GM19035 (cell line): ENCODE measurements at regions not wholly inside any gene's neighbourhood (a gene's known extent, or its start where the extent isn't known, plus 50 kb on each side); places are given as distances from the start of the nearest gene placed in this dataset.

ENCODE experiments used
- ATAC-seq: cut with Tn5 transposase; IDR thresholded peaks from one replicate; pipeline ENCODE4 v1.9.1; 2021; ENCODE audit not compliant: unreplicated experiment

DNA sequence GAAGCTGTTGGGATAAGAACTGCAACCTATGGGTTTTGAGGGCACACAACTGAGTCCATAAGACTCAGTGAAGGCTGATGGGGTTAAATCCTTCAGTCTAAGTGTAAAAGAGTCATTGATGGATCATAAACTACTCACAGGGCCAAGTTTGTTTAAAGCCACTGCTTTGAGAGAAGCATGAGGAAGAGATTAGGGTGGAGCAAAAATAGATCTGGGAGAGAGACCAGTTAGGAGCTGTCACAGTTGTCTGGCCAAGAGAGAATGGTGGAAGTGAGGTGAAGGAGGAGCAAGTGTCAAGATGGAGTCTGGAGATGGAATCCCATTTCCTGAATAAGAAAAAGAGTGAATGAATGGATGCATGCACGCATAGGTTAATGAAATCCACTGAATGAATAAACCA, 379.1 kb upstream of the CDH11 start:
- ATAC-seq: no peak

DNA sequence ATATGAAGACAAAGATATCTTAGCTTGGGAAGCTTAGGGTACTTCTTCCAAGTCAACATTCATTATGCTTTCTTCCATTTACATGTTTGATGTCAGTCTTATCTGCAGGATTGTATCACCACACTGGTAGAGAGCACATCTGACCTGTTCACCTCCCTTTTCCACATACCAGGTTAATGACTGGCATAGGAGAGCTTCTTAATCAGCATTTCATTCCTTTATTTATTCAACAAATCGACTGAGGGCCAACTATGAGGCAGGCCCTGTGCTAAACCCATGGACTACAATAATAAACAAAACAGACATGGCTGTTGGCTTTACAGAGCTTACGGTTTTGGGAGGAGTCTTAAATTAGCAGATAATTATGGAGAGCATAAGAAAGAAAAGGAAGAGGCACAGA, 378.1 kb upstream of the CDH11 start:
- no peak for ATAC-seq

DNA sequence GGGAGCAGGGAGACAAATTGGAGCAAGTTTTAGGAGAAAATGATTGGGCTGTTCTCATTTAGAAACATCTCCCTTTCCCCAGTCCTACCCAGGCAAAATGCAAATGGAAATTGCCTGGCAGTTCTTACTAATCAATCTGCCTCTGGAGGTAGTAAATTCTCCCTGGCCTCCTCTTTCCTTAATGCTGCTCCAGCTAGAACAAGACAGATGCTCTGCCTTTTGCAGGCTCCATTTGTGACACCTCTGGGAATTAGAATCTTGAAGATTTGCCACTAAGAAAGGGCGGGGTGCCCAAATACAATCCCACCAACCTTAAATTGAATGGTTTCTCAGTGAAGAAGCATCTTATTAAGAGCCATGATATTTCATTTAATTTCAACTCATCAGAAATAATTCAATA, 377.7 kb upstream of the CDH11 start:
- no peak for ATAC-seq

DNA sequence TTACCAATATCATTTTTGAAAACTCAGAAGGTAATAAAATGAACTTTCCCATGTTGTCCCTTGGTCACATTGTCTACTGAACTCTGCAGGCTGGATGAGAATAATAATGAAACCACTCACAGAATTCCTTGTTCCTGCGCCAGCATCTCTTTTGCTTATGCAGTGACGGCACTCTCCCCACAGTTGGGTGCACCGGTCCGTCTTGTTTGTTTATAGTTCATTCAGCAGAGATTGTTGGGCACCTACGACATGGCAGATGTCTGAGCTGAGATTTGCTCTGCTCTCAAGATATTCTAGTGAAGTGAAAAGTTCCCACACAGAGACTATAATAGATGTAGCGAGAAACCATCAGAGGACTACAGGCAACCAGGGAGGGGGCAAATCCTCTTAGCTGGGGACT, 375.7 kb upstream of the CDH11 start:
- no peak for ATAC-seq

DNA sequence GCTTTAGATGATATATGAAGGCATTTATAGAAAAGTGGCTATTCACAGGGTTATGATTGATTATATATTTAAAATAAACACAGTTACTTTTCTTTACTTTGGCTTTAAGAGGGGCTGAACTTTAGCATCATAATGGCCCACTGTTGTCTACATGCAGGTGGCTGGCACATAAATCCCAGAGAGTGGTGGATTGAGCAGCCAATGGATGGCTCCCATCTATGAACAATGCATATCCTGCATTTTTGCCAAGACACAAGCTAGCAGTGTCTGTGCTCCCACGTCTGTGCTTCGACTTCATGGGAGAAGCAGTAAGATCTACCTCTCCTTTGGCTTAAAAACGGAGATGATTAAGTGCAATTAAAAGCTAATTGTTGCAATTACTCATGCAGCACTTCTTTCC, 373.2 kb upstream of the CDH11 start:
- ATAC-seq: no peak

DNA sequence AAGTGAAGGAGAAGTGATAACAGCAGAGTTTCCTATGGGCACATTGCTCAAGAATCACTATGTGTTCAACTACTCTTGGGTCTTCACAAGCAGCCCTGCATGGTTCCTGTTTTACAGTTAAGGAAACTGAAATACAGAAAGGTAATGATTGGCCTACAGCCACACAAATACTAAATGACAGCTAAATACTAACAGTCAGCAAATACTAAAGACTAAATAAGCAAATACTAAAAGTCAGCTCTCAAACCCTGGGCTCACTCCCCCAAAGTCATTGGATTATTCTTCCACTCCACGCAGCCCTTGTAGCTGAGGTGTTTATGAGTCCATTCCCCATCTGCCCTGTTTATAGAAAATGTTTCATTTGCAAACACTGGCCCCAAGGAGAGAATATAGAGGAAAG, 372.7 kb upstream of the CDH11 start:
- ATAC-seq: no peak

DNA sequence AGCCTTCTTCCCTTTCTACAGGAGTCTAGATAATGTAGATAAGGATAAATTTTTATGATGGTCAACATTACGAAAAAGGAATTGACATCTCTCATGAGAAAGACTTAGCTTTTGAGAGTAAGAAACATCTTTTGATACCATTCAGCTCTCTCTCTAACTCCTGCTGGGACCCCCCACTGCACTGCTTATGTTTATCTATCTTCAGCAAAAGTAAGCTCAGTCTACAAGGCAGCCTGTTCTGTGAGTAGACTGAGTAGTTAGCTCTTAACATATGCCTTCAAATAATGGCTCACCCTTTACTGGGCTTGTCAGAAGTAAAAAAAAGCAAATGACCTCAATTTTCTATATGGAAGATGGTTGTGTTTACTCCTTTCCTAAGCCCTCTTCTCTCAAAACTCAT, 372.2 kb upstream of the CDH11 start:
- ATAC-seq: no peak

DNA sequence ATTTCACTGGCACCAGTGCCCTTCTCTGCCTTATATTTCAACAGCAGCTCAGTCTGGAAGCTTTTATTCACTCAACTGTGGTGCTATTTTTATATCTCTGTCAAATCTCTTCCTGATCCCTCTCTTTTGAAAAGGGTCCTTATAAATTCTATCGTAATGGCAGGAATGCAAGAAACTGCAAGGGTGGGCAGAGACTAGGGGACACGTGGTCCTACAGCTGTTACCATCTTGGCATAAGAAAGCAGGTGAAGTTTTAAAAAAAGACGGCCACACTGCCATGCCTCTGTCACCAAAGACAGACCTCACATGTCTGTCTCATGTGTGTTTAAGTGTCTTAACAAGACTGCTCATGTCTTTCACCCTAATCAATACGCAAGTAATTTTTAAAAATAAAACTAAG, 368.4 kb upstream of the CDH11 start:
- no peak for ATAC-seq

DNA sequence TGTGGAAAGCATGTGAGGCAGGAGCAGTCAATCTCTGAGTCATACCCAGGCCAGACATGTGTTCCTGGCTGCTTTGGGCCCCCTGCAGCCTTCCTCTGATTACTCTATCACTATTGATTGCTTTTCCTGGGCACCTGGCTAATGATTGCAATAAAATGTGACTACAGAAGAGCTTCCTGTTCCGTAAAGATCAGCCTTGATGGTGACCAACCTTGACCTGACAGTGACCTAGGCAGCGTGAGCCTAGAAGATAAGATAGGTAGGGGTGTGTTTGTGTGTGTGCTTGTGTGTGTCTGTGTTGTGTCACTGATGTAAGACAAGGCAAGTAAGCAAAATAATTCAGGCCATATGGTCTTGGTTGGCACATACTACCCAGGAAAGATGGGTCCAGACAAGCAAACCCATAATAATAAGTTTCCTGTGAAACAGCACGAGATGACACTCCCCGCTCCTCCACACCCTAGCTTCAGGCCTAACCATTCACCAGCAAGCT, 367.7 kb upstream of the CDH11 start:
- ATAC-seq: no peak

DNA sequence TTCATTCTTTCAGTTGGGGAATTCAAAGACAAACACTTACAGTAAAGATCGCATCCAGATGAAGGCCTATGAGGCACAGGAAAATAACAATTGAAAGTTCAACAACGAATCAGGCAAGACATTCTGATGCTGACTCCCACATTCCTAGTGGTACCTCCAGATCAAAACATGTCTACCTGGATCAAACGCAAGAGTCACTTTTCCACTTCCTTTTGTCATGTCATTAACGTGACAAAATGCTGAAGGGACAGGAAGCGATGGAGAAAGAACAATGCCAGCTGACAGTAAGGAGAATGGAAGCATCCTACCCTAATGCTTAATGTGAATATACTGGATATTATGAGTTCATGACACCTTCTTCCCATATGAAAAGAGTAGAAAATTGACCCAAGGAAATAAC, 365.4 kb upstream of the CDH11 start:
- ATAC-seq: no peak

DNA sequence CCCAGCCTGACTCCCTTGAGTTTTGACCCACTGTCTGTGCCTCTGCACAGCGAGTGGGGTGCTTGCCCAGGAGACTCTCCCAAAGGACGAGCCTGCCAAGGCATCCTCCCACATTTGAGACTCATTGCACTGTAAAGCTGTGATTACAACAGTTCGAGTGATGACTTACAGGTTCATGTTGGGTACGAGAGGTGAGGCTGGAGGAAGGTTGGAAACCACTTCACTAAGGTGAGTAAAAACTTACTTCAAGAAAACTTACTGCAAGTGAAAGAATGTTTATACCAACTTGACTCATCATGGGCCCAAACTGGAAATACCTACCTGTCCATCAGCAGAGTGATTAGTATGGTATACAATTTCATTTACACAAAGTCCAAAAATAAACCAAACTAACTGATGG, 360.1 kb upstream of the CDH11 start:
- ATAC-seq: no peak

DNA sequence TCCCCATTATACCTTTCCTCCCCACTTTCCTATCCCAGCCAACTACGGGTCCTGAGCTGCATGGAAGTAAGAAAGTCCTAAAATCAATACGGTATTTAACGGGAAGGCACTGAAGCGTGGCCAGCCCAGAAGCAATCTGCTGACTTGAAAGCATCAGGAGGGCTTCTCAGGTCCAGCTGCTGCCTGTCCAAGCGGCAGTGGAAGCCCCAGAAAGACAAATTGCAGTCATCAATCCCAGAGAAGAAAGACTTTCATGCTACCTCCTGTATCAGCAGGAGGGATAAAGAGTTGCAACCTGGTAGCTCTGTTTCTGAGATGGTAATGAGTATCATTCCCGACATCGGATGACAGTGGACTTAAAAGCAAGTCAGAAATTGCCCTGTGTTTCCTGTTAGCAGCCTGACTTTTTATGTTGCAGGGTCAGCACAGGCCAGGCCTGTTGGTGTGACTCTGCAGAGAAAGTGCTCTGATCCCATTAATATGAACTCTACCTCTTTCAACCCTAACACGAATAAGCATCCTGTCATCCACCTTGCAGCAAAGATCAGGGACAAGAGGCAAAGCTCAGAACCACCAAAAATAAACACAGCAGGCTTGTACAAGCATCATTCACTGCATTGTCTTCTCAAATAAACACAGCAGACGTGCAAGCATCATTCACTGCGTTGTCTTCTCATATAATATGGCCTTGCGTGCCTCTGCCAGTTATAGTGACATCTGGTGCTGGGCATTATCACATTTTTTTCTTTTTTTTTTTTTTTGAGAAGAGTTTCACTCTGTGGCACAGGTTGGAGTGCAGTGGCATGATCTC, 358.6 kb upstream of the CDH11 start:
- ATAC-seq: no peak

DNA sequence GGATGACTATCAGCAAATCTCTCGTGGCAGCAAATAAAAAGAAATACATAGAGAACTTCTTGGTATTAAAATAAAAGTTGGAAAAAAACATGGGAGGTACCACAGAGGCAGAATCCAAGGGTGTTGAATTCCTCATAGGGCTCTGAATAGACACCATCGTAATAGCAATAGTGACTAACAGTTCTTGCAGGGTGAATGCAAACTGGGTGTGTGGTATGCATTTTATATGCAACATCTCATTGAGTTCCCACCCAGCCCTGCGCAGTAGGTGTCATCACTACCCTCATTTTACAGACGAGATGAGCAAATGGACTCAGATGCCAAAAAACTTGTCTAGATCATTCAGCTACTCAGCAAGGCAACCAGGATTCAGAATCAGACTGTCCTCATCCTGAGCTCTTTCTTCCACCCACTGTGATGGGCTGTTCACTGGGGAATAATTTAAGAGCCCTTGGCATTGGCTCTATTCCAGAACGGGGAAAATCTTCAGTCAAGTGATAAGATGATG, 354.6 kb upstream of the CDH11 start:
- ATAC-seq: no peak

DNA sequence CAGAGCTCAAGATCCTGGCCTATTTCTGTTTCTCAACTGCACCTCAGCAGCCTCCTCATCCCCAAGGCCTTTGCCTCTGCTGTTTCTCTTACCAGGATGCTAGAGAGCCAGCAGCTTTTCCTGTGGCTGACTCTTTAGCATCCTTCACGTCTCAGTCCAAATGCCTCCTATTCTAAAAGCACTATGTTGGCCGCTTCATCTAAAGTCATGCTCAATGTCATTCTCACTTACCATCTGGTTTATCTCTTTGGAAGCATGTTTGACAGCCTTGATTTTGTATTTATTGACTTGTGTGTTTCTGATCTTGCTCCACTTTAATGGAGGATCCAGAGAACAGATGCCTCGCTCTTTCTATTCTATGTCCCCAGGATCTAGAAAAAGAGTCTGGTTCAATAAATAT, 351.8 kb upstream of the CDH11 start:
- ATAC-seq: no peak

DNA sequence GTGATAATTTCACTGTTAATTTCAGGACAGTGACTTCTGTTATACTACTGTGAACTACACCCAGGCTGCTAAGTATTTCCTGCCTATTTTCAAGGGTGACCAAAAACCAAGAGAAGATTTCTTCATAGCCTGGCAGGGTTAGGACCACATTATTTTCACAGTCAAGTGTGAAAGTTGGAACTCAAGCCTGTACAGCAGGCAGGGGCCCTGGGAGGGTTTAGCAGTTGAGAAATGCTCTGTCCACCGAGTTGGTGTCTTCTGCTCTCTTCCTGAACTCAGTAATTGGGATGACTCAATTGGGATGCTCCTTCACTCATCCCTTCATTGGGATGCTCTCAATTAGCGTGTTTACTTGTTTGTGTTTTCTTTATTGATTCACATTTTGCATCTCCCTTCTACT, 347.3 kb upstream of the CDH11 start:
- ATAC-seq: no peak

DNA sequence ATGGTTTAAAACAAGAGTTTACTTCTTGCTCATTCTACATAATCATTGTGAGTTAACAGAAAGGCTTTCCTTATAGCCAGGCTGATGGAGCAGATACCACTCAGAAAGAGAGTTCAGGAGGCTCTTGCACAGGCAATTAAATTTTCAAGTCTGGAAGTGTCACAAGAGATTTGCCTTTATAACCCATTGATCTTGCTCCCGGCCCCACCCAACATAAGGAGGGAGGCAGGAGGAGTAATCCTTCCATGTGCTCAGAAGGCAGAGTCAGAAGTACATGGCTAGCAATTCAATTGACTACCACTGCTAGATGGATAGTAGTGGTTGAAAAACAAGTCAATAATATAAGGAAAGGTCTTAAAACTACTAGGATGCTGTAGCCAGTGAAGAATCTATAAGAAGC, 346.3 kb upstream of the CDH11 start:
- no peak for ATAC-seq

DNA sequence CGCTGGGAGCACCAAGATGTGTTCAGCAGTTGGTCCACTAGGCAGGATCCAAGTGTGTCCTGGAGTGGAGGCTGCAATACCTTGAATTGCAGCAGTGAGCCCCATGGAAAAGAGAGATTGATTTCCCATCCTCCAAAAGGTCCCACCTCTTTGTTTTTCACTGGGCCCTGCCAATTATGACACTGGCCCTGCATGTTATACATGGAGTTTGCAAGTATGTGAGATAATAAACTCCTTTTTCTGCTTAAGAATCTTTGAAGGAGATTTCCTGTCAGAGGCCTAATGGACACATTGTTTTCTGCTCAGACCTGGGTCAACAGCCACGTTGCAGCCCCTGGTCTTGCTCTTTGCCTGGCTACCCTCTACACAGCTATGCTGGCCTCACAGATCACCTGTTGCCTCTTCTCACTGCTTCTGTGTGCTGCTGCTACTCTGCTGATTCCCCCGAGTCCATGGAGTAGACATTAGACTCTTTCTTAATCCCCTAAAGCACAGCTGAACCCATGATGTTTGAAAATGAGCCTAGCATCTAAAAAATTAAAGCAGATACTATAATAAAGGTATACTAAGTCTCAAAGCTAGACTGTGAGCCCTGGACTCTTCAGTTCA, 341.9 kb upstream of the CDH11 start:
- no peak for ATAC-seq

DNA sequence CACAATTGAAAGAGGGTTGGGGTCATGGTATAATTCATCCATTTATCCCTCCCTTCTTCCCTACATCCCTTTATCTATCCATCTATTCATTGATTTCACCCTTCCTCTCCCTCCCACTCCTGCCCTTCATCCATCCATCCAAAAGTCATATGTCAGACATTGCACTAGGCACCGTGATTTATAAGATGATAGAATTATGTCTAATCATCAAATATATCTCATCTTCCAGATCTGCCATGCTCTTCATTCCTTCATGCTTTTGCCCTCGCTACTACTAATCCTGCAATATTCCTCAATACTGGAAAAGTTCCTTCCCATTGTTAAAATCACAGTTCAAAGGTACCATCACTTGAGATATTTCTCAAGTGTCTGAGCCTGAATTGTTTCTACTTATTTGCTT, 335.2 kb upstream of the CDH11 start:
- ATAC-seq: no peak

DNA sequence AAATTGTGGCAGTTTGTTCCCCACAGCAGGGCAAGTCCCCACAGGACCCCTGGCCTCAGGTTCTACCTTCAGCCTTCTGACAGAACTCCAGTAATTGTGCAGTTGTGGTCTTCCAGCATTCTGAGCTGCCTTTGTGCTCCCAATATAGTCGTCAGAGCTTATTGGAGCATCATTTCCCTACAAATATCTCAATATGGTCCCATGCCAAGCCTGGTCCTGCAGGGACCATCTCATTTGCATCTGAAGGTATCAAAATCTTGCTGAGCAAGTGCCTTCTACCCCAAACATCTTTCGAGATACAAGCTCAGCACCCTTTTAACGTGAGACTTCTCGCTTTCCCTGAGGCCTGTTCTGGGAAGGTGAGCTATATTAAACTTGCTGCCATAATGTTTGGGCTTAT, 333.9 kb upstream of the CDH11 start:
- ATAC-seq: no peak

DNA sequence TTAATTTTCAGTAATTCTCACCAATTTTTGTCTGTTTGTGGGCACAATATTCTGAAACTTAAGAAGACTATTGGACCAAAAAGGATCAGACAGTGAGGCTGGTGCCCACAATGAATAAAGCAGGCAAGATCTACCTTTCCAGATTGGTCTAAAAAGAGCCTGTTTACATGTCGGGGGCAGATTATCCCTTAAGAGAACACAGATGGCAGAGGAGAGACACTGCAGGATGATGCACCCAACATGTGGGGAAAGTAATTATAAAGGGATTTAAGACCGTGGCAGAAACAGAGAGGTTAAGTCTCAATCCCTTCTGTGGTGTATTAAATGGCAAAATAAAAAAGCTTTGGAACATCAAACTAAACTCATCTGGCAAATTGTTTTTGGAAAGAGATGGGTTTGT, 331.8 kb upstream of the CDH11 start:
- ATAC-seq: no peak

DNA sequence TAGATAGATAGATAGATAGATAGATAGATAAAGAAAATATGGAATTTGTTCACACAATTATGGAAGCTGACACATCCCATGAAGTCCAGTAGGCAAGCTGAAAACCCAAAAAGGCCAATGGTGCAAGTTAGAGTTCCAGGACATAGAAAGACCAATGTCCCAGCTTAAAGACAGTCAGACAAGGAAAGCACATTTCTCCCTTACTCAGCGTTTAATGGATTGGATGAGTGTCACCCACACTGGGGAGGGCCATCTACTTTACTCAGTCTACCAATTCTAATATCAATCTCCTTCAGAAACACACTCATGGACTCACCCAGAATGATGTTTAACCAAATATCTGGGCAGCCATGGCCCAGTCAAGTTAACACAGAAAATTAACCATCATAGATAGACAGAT, 327.7 kb upstream of the CDH11 start:
- ATAC-seq: no peak

DNA sequence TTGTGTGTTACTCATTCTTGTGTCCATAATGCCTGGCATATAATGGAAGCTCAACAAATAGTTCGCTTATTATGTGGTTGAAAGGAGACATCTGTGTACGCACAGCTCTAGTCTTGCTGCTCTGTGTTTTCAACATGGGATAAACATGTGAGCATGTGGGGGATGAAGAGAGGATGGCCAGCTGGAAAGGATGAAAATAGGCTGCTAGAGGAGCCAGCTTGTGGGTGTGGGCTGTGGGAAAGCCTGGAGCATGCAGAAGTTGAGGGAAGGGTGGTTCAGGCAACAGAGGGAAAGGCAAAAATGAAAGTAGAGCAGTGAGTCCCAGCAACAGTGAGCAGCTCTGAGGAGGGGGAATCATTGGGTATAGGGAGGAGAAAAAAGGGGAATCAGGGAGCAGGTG, 324.6 kb upstream of the CDH11 start:
- no peak for ATAC-seq
